Endothelial cell of umbilical vein (primary cell): ENCODE measurements at regions not wholly inside any gene's neighbourhood (a gene's known extent, or its start where the extent isn't known, plus 50 kb on each side); places are given as distances from the start of the nearest gene placed in this dataset.

ENCODE experiments used
- BruUV-seq: library from RNA; stranded (reverse); fragments of 400-500 nt; replicated peaks from 2 replicates; lab custom pipeline; 2021; lab: Mats Ljungman, UMichigan
- CTCF ChIA-PET: fragments of 300-600, 350-600 bp; sonication (Branson Sonifier 250); formaldehyde crosslinking; loops from one replicate; lab custom pipeline; 2021; ENCODE audit warnings: antibody characterized with exemption, inconsistent platforms; lab: Charles Lee
- POLR2A ChIA-PET: fragments of 300-600, 350-600 bp; sonication (Branson Sonifier 250); formaldehyde crosslinking; loops from one replicate; lab custom pipeline; 2021; ENCODE audit warnings: antibody characterized with exemption, inconsistent platforms; lab: Charles Lee
- DNase-seq: peaks from one replicate; pipeline ENCODE4 v3.0.0-alpha.2; 2011; ENCODE audit warnings: low read depth, low spot score
- FAIRE-seq: peaks from 2 replicates; lab custom pipeline; 2011; peaks lifted over from hg19 to GRCh38; lab: Jason Lieb, UNC
- H2AFZ ChIP-seq: 2 replicates; pipeline ENCODE4 v1.6.0; 2012; ENCODE audit warnings: low read depth, low read length, control low read depth, inconsistent platforms
- H3K27ac ChIP-seq: 2 replicates; pipeline ENCODE4 v1.5.1; 2011; ENCODE audit warnings: low read depth, mild to moderate bottlenecking, control low read depth, low read length, moderate library complexity; ENCODE audit not compliant: insufficient read depth
- H3K27me3 ChIP-seq, 2 experiments: 2 replicates each; pipeline versions ENCODE4 v1.6.0 to v1.6.1; 2011; ENCODE audit warnings: low read length in 2 of 2, mixed read lengths in 1 of 2; ENCODE audit not compliant: control insufficient read depth in 2 of 2, insufficient read depth in 2 of 2
- H3K36me3 ChIP-seq, 2 experiments: 2 replicates in 1 of 2; 3 replicates in 1 of 2; pipeline ENCODE4 v1.5.1; 2011; ENCODE audit warnings: low read length in 2 of 2, mild to moderate bottlenecking in 1 of 2, moderate library complexity in 1 of 2; ENCODE audit not compliant: control insufficient read depth in 2 of 2, insufficient read depth in 2 of 2; ENCODE audit errors: extremely low read depth in 1 of 2
- H3K4me1 ChIP-seq: 3 replicates; pipeline ENCODE4 v1.5.1; 2011; ENCODE audit warnings: mild to moderate bottlenecking, low read length; ENCODE audit not compliant: control insufficient read depth, insufficient read depth; ENCODE audit errors: extremely low read depth
- H3K4me2 ChIP-seq: 2 replicates; pipeline ENCODE4 v1.6.1; 2011; ENCODE audit warnings: low read length, control low read depth, mixed read lengths; ENCODE audit not compliant: insufficient read depth
- H3K4me3 ChIP-seq, 3 experiments: fragments of 200-600 bp in 1 of 3; sonication (generic), shearing (Covaris generic) in 1 of 3; replicated peaks in 1 of 3; 2 replicates each; pipeline ENCODE4 v1.5.1; 2011 to 2016; ENCODE audit warnings: control low read depth in 3 of 3, low read length in 3 of 3, mild to moderate bottlenecking in 2 of 3, inconsistent platforms in 1 of 3, low read depth in 1 of 3, moderate library complexity in 1 of 3; ENCODE audit not compliant: insufficient read depth in 1 of 3
- H3K79me2 ChIP-seq: 2 replicates; pipeline ENCODE4 v1.6.0; 2012; ENCODE audit warnings: low read length, inconsistent platforms; ENCODE audit not compliant: control insufficient read depth, insufficient read depth
- H3K9ac ChIP-seq: replicated peaks from 2 replicates; pipeline ENCODE3; 2011; ENCODE audit warnings: low read length, control low read depth; ENCODE audit not compliant: insufficient read depth; ENCODE audit errors: extremely low read depth
- H3K9me1 ChIP-seq: replicated peaks from 3 replicates; pipeline ENCODE4 v1.6.0; 2011; ENCODE audit warnings: mild to moderate bottlenecking, low read length; ENCODE audit not compliant: control insufficient read depth, insufficient read depth; ENCODE audit errors: extremely low read depth
- H3K9me3 ChIP-seq: replicated peaks from 2 replicates; pipeline ENCODE4 v1.5.1; 2012; ENCODE audit warnings: low read length, inconsistent platforms; ENCODE audit not compliant: control insufficient read depth, insufficient read depth
- H4K20me1 ChIP-seq: replicated peaks from 2 replicates; pipeline ENCODE3; 2011; ENCODE audit warnings: mild to moderate bottlenecking, low read length; ENCODE audit not compliant: control insufficient read depth, insufficient read depth; ENCODE audit errors: extremely low read depth
- EZH2 ChIP-seq: IDR thresholded peaks from 2 replicates; pipeline ENCODE4 v1.6.1; 2012; ENCODE audit warnings: borderline replicate concordance, low read depth, mild to moderate bottlenecking, moderate library complexity, low read length, inconsistent platforms; ENCODE audit not compliant: severe bottlenecking
- FOS ChIP-seq: IDR thresholded peaks from 2 replicates; pipeline ENCODE4 v1.6.1; 2011; ENCODE audit warnings: mild to moderate bottlenecking, low read length, moderate library complexity, borderline replicate concordance; ENCODE audit not compliant: insufficient read depth
- GATA2 ChIP-seq: IDR thresholded peaks from 2 replicates; pipeline ENCODE4 v1.7.0; 2011; ENCODE audit warnings: low read depth, mild to moderate bottlenecking, moderate library complexity, mixed read lengths, low read length; ENCODE audit not compliant: insufficient read length, insufficient read depth
- JUN ChIP-seq: IDR thresholded peaks from 2 replicates; pipeline ENCODE4 v1.6.1; 2011; ENCODE audit warnings: borderline replicate concordance, low read depth; ENCODE audit not compliant: insufficient read length, insufficient read depth
- MAX ChIP-seq: IDR thresholded peaks from 2 replicates; pipeline ENCODE4 v1.6.1; 2011; ENCODE audit not compliant: insufficient read depth, insufficient read length
- MYC ChIP-seq: IDR thresholded peaks from one replicate; pipeline ENCODE4 v1.6.1; 2011; ENCODE audit warnings: mild to moderate bottlenecking, low read depth, low read length
- POLR2A ChIP-seq: IDR thresholded peaks from 2 replicates; pipeline ENCODE4 v1.6.1; 2012; ENCODE audit warnings: low read depth, mild to moderate bottlenecking, control low read depth, low read length
- POLR2AphosphoS5 ChIP-seq: IDR thresholded peaks from 2 replicates; pipeline ENCODE4 v1.6.1; 2012; ENCODE audit warnings: low read depth, mild to moderate bottlenecking, control low read depth, low read length, moderate library complexity; ENCODE audit not compliant: insufficient read depth
- dilution Hi-C: fragments of 300-500 bp; cut with MboI; formaldehyde crosslinking; loops from one replicate; pipeline ENCODE4 v1.15.0; 2019; ENCODE audit warnings: low sequenced_read_pairs; ENCODE audit not compliant: extremely low pct_ligation_motif_present
- intact Hi-C: fragments of 100-400 bp; cut with micrococcal nuclease; formaldehyde crosslinking; loops from one replicate; pipeline ENCODE4 v1.10.0; 2022
- TF ChIP-seq, protein P1 (sequence below), 2 donors: IDR thresholded peaks; 1 replicate in 1 of 2; 2 replicates in 1 of 2; pipeline ENCODE4 v1.5.1; 2011; ENCODE audit warnings: low read length in 2 of 2, mild to moderate bottlenecking in 2 of 2, moderate library complexity in 2 of 2, control low read depth in 1 of 2, inconsistent platforms in 1 of 2, low read depth in 1 of 2; ENCODE audit not compliant: insufficient read depth in 1 of 2; ENCODE audit errors: extremely low read depth in 1 of 2

DNA sequence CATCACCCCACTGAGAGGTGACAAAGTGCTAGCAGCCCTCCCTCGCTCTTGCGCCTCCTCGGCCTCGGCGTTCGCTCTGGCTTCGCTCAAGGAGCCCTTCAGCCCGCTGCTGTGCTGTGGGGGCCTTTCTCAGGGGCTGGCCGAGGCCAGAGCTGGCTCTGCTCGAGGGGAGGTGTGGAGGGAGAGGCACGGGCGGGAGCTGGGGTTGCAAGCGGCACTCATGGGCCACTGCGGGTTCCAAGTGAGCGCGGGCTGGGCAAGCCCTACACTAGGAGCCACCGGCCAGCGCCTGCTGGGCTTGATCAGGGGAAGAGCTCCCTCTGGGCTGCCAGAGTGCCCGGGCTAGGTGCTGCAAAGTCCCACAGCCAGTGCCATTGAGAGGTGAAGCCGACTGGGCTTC lies 964.8 kb upstream of the GJE1 start:
- Histone ChIP-seq H3K79me2 (no peaks in the 10 kb centered on the region), H3K4me1 (no peaks in the 10 kb centered on the region), H3K9me1 (no peaks in the 10 kb centered on the region), H4K20me1 (no peaks in the 10 kb centered on the region), H2AFZ (no peak overlapping the region), H3K27ac (no peak overlapping the region), H3K9ac (no peak overlapping the region), H3K36me3 (no peaks in the 10 kb centered on the region), H3K27me3 (no peaks in the 10 kb centered on the region), H3K9me3 (no peaks in the 10 kb centered on the region), H3K4me2 (no peak overlapping the region), H3K4me3 (no peak overlapping the region)
- BruUV-seq = no TSS peak
- CTCF ChIA-PET = no interaction called here
- no peak for DNase-seq
- POLR2A ChIA-PET = no interaction called here
- TF ChIP-seq, protein P1, sequence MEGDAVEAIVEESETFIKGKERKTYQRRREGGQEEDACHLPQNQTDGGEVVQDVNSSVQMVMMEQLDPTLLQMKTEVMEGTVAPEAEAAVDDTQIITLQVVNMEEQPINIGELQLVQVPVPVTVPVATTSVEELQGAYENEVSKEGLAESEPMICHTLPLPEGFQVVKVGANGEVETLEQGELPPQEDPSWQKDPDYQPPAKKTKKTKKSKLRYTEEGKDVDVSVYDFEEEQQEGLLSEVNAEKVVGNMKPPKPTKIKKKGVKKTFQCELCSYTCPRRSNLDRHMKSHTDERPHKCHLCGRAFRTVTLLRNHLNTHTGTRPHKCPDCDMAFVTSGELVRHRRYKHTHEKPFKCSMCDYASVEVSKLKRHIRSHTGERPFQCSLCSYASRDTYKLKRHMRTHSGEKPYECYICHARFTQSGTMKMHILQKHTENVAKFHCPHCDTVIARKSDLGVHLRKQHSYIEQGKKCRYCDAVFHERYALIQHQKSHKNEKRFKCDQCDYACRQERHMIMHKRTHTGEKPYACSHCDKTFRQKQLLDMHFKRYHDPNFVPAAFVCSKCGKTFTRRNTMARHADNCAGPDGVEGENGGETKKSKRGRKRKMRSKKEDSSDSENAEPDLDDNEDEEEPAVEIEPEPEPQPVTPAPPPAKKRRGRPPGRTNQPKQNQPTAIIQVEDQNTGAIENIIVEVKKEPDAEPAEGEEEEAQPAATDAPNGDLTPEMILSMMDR (IDR thresholded peaks at IDR 0.05; ENCODE audit: extremely low read depth in 1 of 2, insufficient read depth in 1 of 2, low read depth in 1 of 2, low read length in 2 of 2) = no peak
- no peak for TF ChIP-seq MYC
- no peak for TF ChIP-seq EZH2
- no peak for TF ChIP-seq MAX
- TF ChIP-seq POLR2A = no peak
- TF ChIP-seq FOS = no peak
- TF ChIP-seq POLR2AphosphoS5 = no peak
- no peak for TF ChIP-seq GATA2
- no peak for TF ChIP-seq JUN
- no peak for FAIRE-seq
- dilution Hi-C loops (no loop called here), intact Hi-C loops (no loop called here)
